MM.1S (cell line): ENCODE measurements at regions not wholly inside any gene's neighbourhood (a gene's known extent, or its start where the extent isn't known, plus 50 kb on each side); places are given as distances from the start of the nearest gene placed in this dataset.

Source experiments
- DNase-seq: peaks from one replicate; pipeline ENCODE4 v3.0.0-alpha.2; 2015
- H2AFZ ChIP-seq: fragments of 300-600 bp; sonication (generic); 2 replicates; pipeline ENCODE4 v1.6.0; 2016; ENCODE audit warnings: antibody characterized with exemption, low read length
- H3F3A ChIP-seq: fragments of 300-600 bp; sonication (generic); 2 replicates; pipeline ENCODE4 v1.6.1; 2016; ENCODE audit warnings: mild to moderate bottlenecking, antibody characterized with exemption, low read length, moderate library complexity, mixed read lengths; ENCODE audit not compliant: insufficient read depth
- H3K27ac ChIP-seq: fragments of 300-600 bp; sonication (generic); 2 replicates; pipeline ENCODE4 v1.5.1; 2016; ENCODE audit warnings: mild to moderate bottlenecking, low read length
- H3K27me3 ChIP-seq: fragments of 300-600 bp; sonication (generic); replicated peaks from 2 replicates; pipeline ENCODE4 v1.6.0; 2016; ENCODE audit warnings: low read length; ENCODE audit not compliant: insufficient read depth
- H3K36me3 ChIP-seq: fragments of 300-600 bp; sonication (generic); replicated peaks from 2 replicates; pipeline ENCODE4 v1.6.1; 2016; ENCODE audit warnings: mild to moderate bottlenecking, low read length, mixed read lengths; ENCODE audit not compliant: insufficient read depth
- H3K4me1 ChIP-seq: fragments of 300-600 bp; sonication (generic); 2 replicates; pipeline ENCODE4 v1.6.1; 2016; ENCODE audit warnings: low read length, mixed read lengths
- H3K4me2 ChIP-seq: fragments of 300-600 bp; sonication (generic); 2 replicates; pipeline ENCODE4 v1.6.0; 2016; ENCODE audit warnings: low read depth, low read length
- H3K4me3 ChIP-seq: fragments of 300-600 bp; sonication (generic); 2 replicates; pipeline ENCODE4 v1.5.1; 2016; ENCODE audit warnings: low read length, mixed read lengths
- H3K79me2 ChIP-seq: fragments of 300-600 bp; sonication (generic); 2 replicates; pipeline ENCODE4 v1.6.1; 2016; ENCODE audit warnings: mixed run types, low read length, mixed read lengths
- H3K9ac ChIP-seq: fragments of 300-600 bp; sonication (generic); 2 replicates; pipeline ENCODE4 v1.6.1; 2016; ENCODE audit warnings: low read length, mixed read lengths
- H3K9me2 ChIP-seq: fragments of 300-600 bp; sonication (generic); replicated peaks from 2 replicates; pipeline ENCODE4 v1.6.1; 2016; ENCODE audit warnings: mild to moderate bottlenecking, low read length, mixed read lengths; ENCODE audit not compliant: insufficient read depth
- H3K9me3 ChIP-seq: fragments of 300-600 bp; sonication (generic); replicated peaks from 2 replicates; pipeline ENCODE4 v1.6.1; 2016; ENCODE audit warnings: mild to moderate bottlenecking, low read length, mixed read lengths; ENCODE audit not compliant: insufficient read depth
- H4K20me1 ChIP-seq: fragments of 300-600 bp; sonication (generic); 2 replicates; pipeline ENCODE4 v1.6.1; 2016; ENCODE audit warnings: mild to moderate bottlenecking, low read length, moderate library complexity, mixed read lengths; ENCODE audit not compliant: insufficient read depth
- CTCF ChIP-seq: fragments of 300-600 bp; sonication (generic); IDR thresholded peaks from 2 replicates; pipeline ENCODE4 v1.5.1; 2016; ENCODE audit warnings: antibody characterized with exemption, low read length, mixed read lengths
- EZH2 ChIP-seq: fragments of 300-600 bp; sonication (generic); optimal IDR thresholded peaks from 2 replicates; pipeline ENCODE3; 2017; ENCODE audit warnings: low read depth, mild to moderate bottlenecking, antibody characterized with exemption, low read length, mixed read lengths
- EZH2phosphoT487 ChIP-seq: fragments of 300-600 bp; sonication (generic); IDR thresholded peaks from 2 replicates; pipeline ENCODE4 v1.6.1; 2018; ENCODE audit warnings: antibody characterized with exemption, low read length

- TF ChIP-seq EZH2phosphoT487: no peak
- no peak for TF ChIP-seq CTCF
- no peak for TF ChIP-seq EZH2
- H3K4me3 ChIP-seq: no peak overlapping the region
- H3F3A ChIP-seq: no peaks in the 10 kb centered on the region
- no peaks in the 10 kb centered on the region for H3K27me3 ChIP-seq
- H3K9me2 ChIP-seq: no peaks in the 10 kb centered on the region
- no peak overlapping the region for H2AFZ ChIP-seq
- no peak overlapping the region for H3K27ac ChIP-seq
- H3K4me1 ChIP-seq: no peaks in the 10 kb centered on the region
- H4K20me1 ChIP-seq: no peaks in the 10 kb centered on the region
- H3K4me2 ChIP-seq: no peak overlapping the region
- H3K9me3 ChIP-seq: no peaks in the 10 kb centered on the region
- no peaks in the 10 kb centered on the region for H3K79me2 ChIP-seq
- no peaks in the 10 kb centered on the region for H3K36me3 ChIP-seq
- DNase-seq: no peak
- no peak overlapping the region for H3K9ac ChIP-seq
Observed at GRCh38 chrX:6961286-6962005, 186.1 kb upstream of the STS start.

- DNase-seq: no peak
- Histone ChIP-seq H3K27ac (no peak overlapping the region), H3F3A (no peaks in the 10 kb centered on the region), H3K4me3 (no peak overlapping the region), H3K9me3 (no peaks in the 10 kb centered on the region), H3K36me3 (no peaks in the 10 kb centered on the region), H3K79me2 (no peaks in the 10 kb centered on the region), H4K20me1 (no peaks in the 10 kb centered on the region), H3K9me2 (no peaks in the 10 kb centered on the region), H2AFZ (no peak overlapping the region), H3K27me3 (no peaks in the 10 kb centered on the region), H3K9ac (no peak overlapping the region), H3K4me1 (no peaks in the 10 kb centered on the region), H3K4me2 (no peak overlapping the region)
- TF ChIP-seq EZH2: no peak
- TF ChIP-seq EZH2phosphoT487: no peak
- TF ChIP-seq CTCF: no peak
Observed at GRCh38 chrX:6959006-6959405, 188.5 kb upstream of the STS start.

- H3K36me3 ChIP-seq: no peaks in the 10 kb centered on the region
- H3K9ac ChIP-seq: no peak overlapping the region
- TF ChIP-seq EZH2phosphoT487: no peak
- no peak for TF ChIP-seq CTCF
- TF ChIP-seq EZH2: no peak
- no peaks in the 10 kb centered on the region for H4K20me1 ChIP-seq
- H3K9me2 ChIP-seq: no peaks in the 10 kb centered on the region
- H3K27me3 ChIP-seq: no peaks in the 10 kb centered on the region
- H3K27ac ChIP-seq: no peak overlapping the region
- no peaks in the 10 kb centered on the region for H3K4me1 ChIP-seq
- DNase-seq: no peak
- H3K4me2 ChIP-seq: no peak overlapping the region
- H3F3A ChIP-seq: no peaks in the 10 kb centered on the region
- no peaks in the 10 kb centered on the region for H3K79me2 ChIP-seq
- no peak overlapping the region for H2AFZ ChIP-seq
- no peaks in the 10 kb centered on the region for H3K9me3 ChIP-seq
- no peak overlapping the region for H3K4me3 ChIP-seq
Observed at GRCh38 chrX:6954836-6955235, 192.7 kb upstream of the STS start.
